Keratinocyte (primary cell): ENCODE measurements at regions not wholly inside any gene's neighbourhood (a gene's known extent, or its start where the extent isn't known, plus 50 kb on each side); places are given as distances from the start of the nearest gene placed in this dataset.

Experiments used
- DNase-seq: peaks from one replicate; pipeline ENCODE4 v3.0.0-alpha.2; 2011; ENCODE audit warnings: low read depth, missing footprints, low spot score
- FAIRE-seq: peaks from 2 replicates; lab custom pipeline; 2011; peaks lifted over from hg19 to GRCh38; lab: Jason Lieb, UNC
- H2AFZ ChIP-seq: 2 replicates; pipeline ENCODE4 v1.6.0; 2012; ENCODE audit warnings: low read length, control low read depth, inconsistent platforms; ENCODE audit not compliant: control insufficient read depth
- H3K27ac ChIP-seq: 2 replicates; pipeline ENCODE4 v1.5.1; 2011; ENCODE audit warnings: low read length; ENCODE audit not compliant: control insufficient read depth, insufficient read depth
- H3K27me3 ChIP-seq: 3 replicates; pipeline ENCODE4 v1.6.0; 2011; ENCODE audit warnings: low read length; ENCODE audit not compliant: control insufficient read depth, insufficient read depth; ENCODE audit errors: extremely low read depth
- H3K36me3 ChIP-seq, 2 experiments: 2 replicates in 1 of 2; 3 replicates in 1 of 2; pipeline ENCODE4 v1.5.1; 2011; ENCODE audit warnings: low read length in 2 of 2, mild to moderate bottlenecking in 1 of 2; ENCODE audit not compliant: control insufficient read depth in 2 of 2, insufficient read depth in 2 of 2; ENCODE audit errors: extremely low read depth in 1 of 2
- H3K4me1 ChIP-seq: 3 replicates; pipeline ENCODE4 v1.5.1; 2011; ENCODE audit warnings: low read length; ENCODE audit not compliant: control insufficient read depth, insufficient read depth; ENCODE audit errors: extremely low read depth
- H3K4me2 ChIP-seq: 3 replicates; pipeline ENCODE4 v1.6.0; 2011; ENCODE audit warnings: low read depth, low read length; ENCODE audit not compliant: control insufficient read depth, insufficient read depth; ENCODE audit errors: extremely low read depth
- H3K4me3 ChIP-seq, 3 experiments: fragments of 200-600 bp in 1 of 3; sonication (generic) in 1 of 3; 2 replicates in 2 of 3; 3 replicates in 1 of 3; pipeline ENCODE4 v1.5.1; 2011 to 2016; ENCODE audit warnings: low read length in 3 of 3, mild to moderate bottlenecking in 3 of 3, control low read depth in 2 of 3, inconsistent platforms in 1 of 3, low read depth in 1 of 3, mixed read lengths in 1 of 3, mixed run types in 1 of 3, moderate library complexity in 1 of 3; ENCODE audit not compliant: control insufficient read depth in 2 of 3, insufficient read depth in 2 of 3; ENCODE audit errors: extremely low read depth in 1 of 3
- H3K79me2 ChIP-seq: 2 replicates; pipeline ENCODE4 v1.6.0; 2012; ENCODE audit warnings: low read length; ENCODE audit not compliant: control insufficient read depth, insufficient read depth
- H3K9ac ChIP-seq: 3 replicates; pipeline ENCODE4 v1.6.0; 2011; ENCODE audit warnings: low read length; ENCODE audit not compliant: control insufficient read depth, insufficient read depth; ENCODE audit errors: extremely low read depth
- H3K9me1 ChIP-seq: 3 replicates; pipeline ENCODE4 v1.6.0; 2011; ENCODE audit warnings: low read length; ENCODE audit not compliant: control insufficient read depth, insufficient read depth; ENCODE audit errors: extremely low read depth
- H3K9me3 ChIP-seq: 2 replicates; pipeline ENCODE4 v1.5.1; 2012; ENCODE audit warnings: low read depth, low read length; ENCODE audit not compliant: control insufficient read depth
- H4K20me1 ChIP-seq: 3 replicates; pipeline ENCODE4 v1.6.0; 2011; ENCODE audit warnings: low read length; ENCODE audit not compliant: control insufficient read depth, insufficient read depth; ENCODE audit errors: extremely low read depth
- EZH2 ChIP-seq: IDR thresholded peaks from one replicate; pipeline ENCODE4 v1.6.1; 2012; ENCODE audit warnings: inconsistent platforms, mild to moderate bottlenecking, low read length, moderate library complexity
- dilution Hi-C: fragments of 300-500 bp; cut with MboI; formaldehyde crosslinking; loops from one replicate; pipeline ENCODE4 v1.7.0; 2020; ENCODE audit warnings: low sequenced_read_pairs; ENCODE audit not compliant: extremely low pct_ligation_motif_present
- TF ChIP-seq, protein P1 (sequence below), 3 experiments: IDR thresholded peaks in 1 of 3; conservative IDR thresholded peaks in 1 of 3; optimal IDR thresholded peaks in 1 of 3; 2 replicates in 2 of 3; 3 replicates in 1 of 3; pipeline versions ENCODE3 to v1.5.1; 2011; ENCODE audit warnings: low read length in 3 of 3, mild to moderate bottlenecking in 3 of 3, moderate library complexity in 2 of 3, control low read depth in 1 of 3, inconsistent platforms in 1 of 3; ENCODE audit not compliant: insufficient read depth in 2 of 3; ENCODE audit errors: extremely low read depth in 1 of 3

DNA sequence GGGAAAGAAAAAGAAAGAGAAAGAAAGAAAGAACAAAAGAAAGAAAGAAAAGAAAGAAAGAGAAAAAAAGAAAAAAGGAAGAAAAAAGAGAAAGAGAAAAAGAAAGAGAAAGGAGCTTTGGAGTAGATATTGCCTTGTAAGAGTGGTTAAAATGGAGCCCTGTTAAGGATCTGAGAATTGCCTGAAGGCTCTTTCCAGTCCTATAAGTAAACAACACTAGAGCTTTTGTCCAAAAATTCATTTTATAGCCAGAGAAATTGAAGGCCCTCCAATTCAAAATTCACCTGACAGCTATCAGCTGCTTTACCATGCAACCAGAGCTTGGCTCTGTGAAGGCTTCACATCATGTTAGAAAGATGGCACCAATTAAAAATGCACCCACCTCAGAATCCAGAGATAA, 102.1 kb upstream of the FRMD4B start:
- Histone ChIP-seq H3K27ac (no peak overlapping the region), H3K4me1 (no peaks in the 10 kb centered on the region), H3K9ac (no peak overlapping the region), H3K36me3 (peaks cover 0 to 5% of the 10 kb centered on the region in 2 experiments), H3K4me3 (no peak overlapping the region), H3K9me1 (no peaks in the 10 kb centered on the region), H3K79me2 (peaks cover 92% of the 10 kb centered on the region), H2AFZ (no peak overlapping the region), H3K9me3 (no peaks in the 10 kb centered on the region), H3K27me3 (no peaks in the 10 kb centered on the region), H3K4me2 (no peak overlapping the region), H4K20me1 (peaks cover 12% of the 10 kb centered on the region)
- DNase-seq (no peak), FAIRE-seq (no peak)
- dilution Hi-C loops = no loop called here
- no peak for TF ChIP-seq EZH2
- TF ChIP-seq, protein P1, sequence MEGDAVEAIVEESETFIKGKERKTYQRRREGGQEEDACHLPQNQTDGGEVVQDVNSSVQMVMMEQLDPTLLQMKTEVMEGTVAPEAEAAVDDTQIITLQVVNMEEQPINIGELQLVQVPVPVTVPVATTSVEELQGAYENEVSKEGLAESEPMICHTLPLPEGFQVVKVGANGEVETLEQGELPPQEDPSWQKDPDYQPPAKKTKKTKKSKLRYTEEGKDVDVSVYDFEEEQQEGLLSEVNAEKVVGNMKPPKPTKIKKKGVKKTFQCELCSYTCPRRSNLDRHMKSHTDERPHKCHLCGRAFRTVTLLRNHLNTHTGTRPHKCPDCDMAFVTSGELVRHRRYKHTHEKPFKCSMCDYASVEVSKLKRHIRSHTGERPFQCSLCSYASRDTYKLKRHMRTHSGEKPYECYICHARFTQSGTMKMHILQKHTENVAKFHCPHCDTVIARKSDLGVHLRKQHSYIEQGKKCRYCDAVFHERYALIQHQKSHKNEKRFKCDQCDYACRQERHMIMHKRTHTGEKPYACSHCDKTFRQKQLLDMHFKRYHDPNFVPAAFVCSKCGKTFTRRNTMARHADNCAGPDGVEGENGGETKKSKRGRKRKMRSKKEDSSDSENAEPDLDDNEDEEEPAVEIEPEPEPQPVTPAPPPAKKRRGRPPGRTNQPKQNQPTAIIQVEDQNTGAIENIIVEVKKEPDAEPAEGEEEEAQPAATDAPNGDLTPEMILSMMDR (optimal IDR thresholded peaks at IDR 0.05 in 1 of 3, IDR thresholded peaks at IDR 0.05 in 1 of 3, conservative IDR thresholded peaks at IDR 0.05 in 1 of 3; ENCODE audit: extremely low read depth in 1 of 3, insufficient read depth in 2 of 3, low read length in 3 of 3) = no peak

DNA sequence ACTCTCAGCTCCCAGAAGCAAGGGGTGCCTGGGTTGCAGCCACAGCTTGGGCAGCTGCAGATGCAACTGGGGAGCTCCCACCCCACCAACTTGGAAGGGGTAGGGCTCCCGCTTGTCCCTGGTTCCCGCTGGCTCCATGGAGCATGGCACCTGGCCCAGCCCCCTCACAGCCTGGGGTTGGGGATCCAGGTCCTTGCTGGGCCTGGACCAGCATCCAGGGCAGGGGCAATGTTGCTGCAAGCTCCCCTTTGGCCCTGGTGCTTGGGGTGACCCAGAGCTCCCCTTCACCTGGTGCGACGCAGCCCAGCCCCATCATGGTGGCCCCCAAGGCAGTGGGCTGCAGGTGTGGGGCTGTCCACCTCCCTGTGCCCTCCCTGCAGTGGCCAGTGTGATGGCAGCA, 99.6 kb upstream of the FRMD4B start:
- TF ChIP-seq, protein P1 (optimal IDR thresholded peaks at IDR 0.05 in 1 of 3, IDR thresholded peaks at IDR 0.05 in 1 of 3, conservative IDR thresholded peaks at IDR 0.05 in 1 of 3; ENCODE audit: extremely low read depth in 1 of 3, insufficient read depth in 2 of 3, low read length in 3 of 3) = no peak
- TF ChIP-seq EZH2 = no peak
- no peaks in the 10 kb centered on the region for H3K9me3 ChIP-seq
- no peak for FAIRE-seq
- DNase-seq = no peak
- no peak overlapping the region for H3K9ac ChIP-seq
- no peaks in the 10 kb centered on the region for H3K27me3 ChIP-seq
- peaks cover 2 to 5% of the 10 kb centered on the region in 2 experiments for H3K36me3 ChIP-seq
- H3K79me2 ChIP-seq = peaks cover 81% of the 10 kb centered on the region
- no peak overlapping the region for H3K4me3 ChIP-seq
- H4K20me1 ChIP-seq = peaks cover 9% of the 10 kb centered on the region
- H3K4me2 ChIP-seq = no peak overlapping the region
- H3K9me1 ChIP-seq = no peaks in the 10 kb centered on the region
- dilution Hi-C loops = no loop called here
- no peak overlapping the region for H2AFZ ChIP-seq
- H3K4me1 ChIP-seq = no peaks in the 10 kb centered on the region
- no peak overlapping the region for H3K27ac ChIP-seq
